ENCODE measurements at regions not wholly inside any gene's neighbourhood (a gene's known extent, or its start where the extent isn't known, plus 50 kb on each side); places are given as distances from the start of the nearest gene placed in this dataset.

- no peaks in the 10 kb centered on the region for H3K9me3 ChIP-seq
- TF ChIP-seq POLR2AphosphoS5 (IDR thresholded peaks at IDR 0.05) (no peak), POLR2A (IDR thresholded peaks at IDR 0.05) (no peak)
- TF ChIP-seq, protein P1, sequence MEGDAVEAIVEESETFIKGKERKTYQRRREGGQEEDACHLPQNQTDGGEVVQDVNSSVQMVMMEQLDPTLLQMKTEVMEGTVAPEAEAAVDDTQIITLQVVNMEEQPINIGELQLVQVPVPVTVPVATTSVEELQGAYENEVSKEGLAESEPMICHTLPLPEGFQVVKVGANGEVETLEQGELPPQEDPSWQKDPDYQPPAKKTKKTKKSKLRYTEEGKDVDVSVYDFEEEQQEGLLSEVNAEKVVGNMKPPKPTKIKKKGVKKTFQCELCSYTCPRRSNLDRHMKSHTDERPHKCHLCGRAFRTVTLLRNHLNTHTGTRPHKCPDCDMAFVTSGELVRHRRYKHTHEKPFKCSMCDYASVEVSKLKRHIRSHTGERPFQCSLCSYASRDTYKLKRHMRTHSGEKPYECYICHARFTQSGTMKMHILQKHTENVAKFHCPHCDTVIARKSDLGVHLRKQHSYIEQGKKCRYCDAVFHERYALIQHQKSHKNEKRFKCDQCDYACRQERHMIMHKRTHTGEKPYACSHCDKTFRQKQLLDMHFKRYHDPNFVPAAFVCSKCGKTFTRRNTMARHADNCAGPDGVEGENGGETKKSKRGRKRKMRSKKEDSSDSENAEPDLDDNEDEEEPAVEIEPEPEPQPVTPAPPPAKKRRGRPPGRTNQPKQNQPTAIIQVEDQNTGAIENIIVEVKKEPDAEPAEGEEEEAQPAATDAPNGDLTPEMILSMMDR (IDR thresholded peaks at IDR 0.05 in 8 of 11, conservative IDR thresholded peaks at IDR 0.05 in 3 of 11), result no peak
- 52 to 68% (median 58%) methylated on average over 2 of the region's 2 CpGs for WGBS, 5 donors
- no peaks in the 10 kb centered on the region for H3K27me3 ChIP-seq (replicated peaks in 1 of 7)
- DNase-seq, result no peak
- H3K4me3 ChIP-seq, result no peak overlapping the region
- no peaks in the 10 kb centered on the region for H3K36me3 ChIP-seq
- intact Hi-C loops (cut with DNase I; ENCODE audit: low total_unique reads), result no loop called here
- H3K4me1 ChIP-seq, result no peaks in the 10 kb centered on the region
- no peak overlapping the region for H3K27ac ChIP-seq
Observed at GRCh38 chr4:108328383-108328732, 159.6 kb upstream of the LEF1 start.

DNA sequence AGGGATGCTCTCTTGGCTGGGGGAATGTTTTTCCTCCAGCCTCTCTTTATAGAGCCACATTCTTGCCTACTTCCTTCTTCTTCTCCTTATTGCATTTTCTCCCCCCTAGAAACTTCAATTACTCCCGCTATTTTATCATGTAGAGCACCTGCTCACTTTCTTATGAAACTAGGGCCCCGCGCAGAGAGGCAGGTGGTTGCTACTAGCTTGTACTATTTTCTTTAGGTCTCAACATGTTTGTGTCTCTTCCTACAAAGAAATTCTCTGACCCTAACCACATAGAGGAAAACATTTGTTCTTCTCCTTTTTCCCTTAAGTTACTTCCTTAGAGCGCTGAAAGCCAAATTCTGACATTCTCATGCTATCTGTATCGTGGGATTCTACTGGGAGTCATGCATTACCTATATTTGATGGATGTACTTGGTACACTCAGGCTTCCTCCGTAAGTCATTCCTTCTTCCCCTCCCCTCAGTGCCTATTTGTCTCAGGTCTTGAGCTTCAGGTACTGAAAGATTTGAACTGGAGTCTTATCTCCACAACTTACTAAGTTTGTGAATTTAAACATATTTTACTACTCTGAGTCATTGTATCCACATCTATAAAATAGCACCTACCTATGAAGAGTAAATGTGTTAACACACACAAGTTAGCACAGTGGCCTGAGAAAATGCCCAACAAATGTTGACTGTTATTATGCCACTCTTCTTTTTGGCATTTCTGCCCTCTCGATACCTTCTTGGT lies 159.1 kb upstream of the LEF1 start:
- no peaks in the 10 kb centered on the region for H3K36me3 ChIP-seq
- DNase-seq, result no peak
- 66 to 85% (median 73%) methylated on average over 7 of the region's 7 CpGs for WGBS, 5 donors
- peaks cover 0 to under 1% (median 0%) of the 10 kb centered on the region in 8 donors for H3K9me3 ChIP-seq
- TF ChIP-seq POLR2AphosphoS5 (IDR thresholded peaks at IDR 0.05) (no peak), POLR2A (IDR thresholded peaks at IDR 0.05) (no peak)
- TF ChIP-seq, protein P1 (IDR thresholded peaks at IDR 0.05 in 8 of 11, conservative IDR thresholded peaks at IDR 0.05 in 3 of 11), result no peak
- H3K27me3 ChIP-seq (replicated peaks in 1 of 7), result no peaks in the 10 kb centered on the region
- H3K4me3 ChIP-seq, result no peak overlapping the region
- H3K4me1 ChIP-seq, result no peaks in the 10 kb centered on the region
- intact Hi-C loops (cut with DNase I; ENCODE audit: low total_unique reads), result no loop called here
- no peak overlapping the region for H3K27ac ChIP-seq

DNA sequence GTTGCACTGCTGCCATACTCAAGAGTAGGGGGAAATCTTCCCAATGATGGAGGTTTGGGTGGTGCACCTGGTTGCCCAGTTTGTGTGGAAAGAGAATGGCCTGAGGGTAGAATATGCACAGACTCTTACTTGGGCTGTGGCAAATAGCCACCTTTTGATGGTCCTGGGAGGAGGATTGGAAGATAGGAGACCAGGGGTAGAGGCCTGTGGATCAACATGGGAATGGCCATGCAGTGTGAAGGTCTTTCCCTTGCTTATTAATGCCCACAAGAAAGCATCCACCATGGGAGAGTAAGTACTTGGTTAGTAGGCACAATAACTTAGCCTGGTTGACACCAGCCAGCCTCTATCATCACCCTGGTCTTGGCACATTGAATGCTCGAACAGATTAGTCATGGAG lies 156.8 kb upstream of the LEF1 start:
- WGBS, 5 donors, result 81 to 92% (median 83%) methylated on average over 1 of the region's 1 CpG

DNA sequence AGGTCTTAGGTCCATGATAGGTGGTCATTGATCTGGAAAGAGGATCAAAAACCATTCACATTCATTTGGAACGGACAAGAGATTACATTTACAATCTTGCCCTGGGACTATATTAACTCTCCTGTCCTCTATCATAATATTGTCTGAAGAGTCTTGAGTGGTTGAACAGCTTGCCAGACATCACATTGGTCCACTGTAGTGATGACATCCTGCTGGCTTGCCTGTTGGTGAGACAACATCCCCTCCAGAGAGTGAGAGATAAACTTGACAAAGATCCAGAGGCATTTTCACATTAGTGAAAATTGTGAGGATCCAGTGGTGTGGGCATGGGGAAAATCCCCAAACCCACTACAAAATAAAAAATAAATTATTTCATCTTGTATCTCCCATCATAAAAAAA lies 155.7 kb upstream of the LEF1 start:
- no peak for TF ChIP-seq POLR2AphosphoS5 (IDR thresholded peaks at IDR 0.05)
- TF ChIP-seq, protein P1 (IDR thresholded peaks at IDR 0.05 in 8 of 11, conservative IDR thresholded peaks at IDR 0.05 in 3 of 11), result no peak
- TF ChIP-seq POLR2A (IDR thresholded peaks at IDR 0.05), result no peak
- 83 to 87% (median 85%) methylated on average over 1 of the region's 1 CpG for WGBS, 5 donors
- peaks cover 0 to 12% (median 8%) of the 10 kb centered on the region in 8 donors for H3K9me3 ChIP-seq
- intact Hi-C loops (cut with DNase I; ENCODE audit: low total_unique reads), result no loop called here
- no peak for DNase-seq
- H3K36me3 ChIP-seq, result no peaks in the 10 kb centered on the region
- no peak overlapping the region for H3K27ac ChIP-seq
- no peaks in the 10 kb centered on the region for H3K27me3 ChIP-seq (replicated peaks in 1 of 7)
- no peak overlapping the region for H3K4me3 ChIP-seq
- H3K4me1 ChIP-seq, result peaks cover 0 to 3% (median 0%) of the 10 kb centered on the region in 6 donors

More for the DNA sequence above, 156.8 kb upstream of the LEF1 start:
- Histone ChIP-seq H3K27ac (no peak overlapping the region), H3K4me1 (no peaks in the 10 kb centered on the region), H3K9me3 (peaks cover 0 to 12% (median 8%) of the 10 kb centered on the region in 8 donors), H3K4me3 (no peak overlapping the region), H3K27me3 (replicated peaks in 1 of 7) (no peaks in the 10 kb centered on the region), H3K36me3 (no peaks in the 10 kb centered on the region)
- intact Hi-C loops (cut with DNase I; ENCODE audit: low total_unique reads), result no loop called here
- TF ChIP-seq, protein P1 (IDR thresholded peaks at IDR 0.05 in 8 of 11, conservative IDR thresholded peaks at IDR 0.05 in 3 of 11), result no peak
- TF ChIP-seq POLR2AphosphoS5 (IDR thresholded peaks at IDR 0.05), result no peak
- no peak for TF ChIP-seq POLR2A (IDR thresholded peaks at IDR 0.05)
- DNase-seq, result no peak
